Activated CD4-positive, alpha-beta T cell treated with anti-CD3 and anti-CD28 coated beads, Interleukin-2, amount 10 ng/mL, durations not matched to agents 7 days and 5 days (primary cell): ENCODE measurements at regions not wholly inside any gene's neighbourhood (a gene's known extent, or its start where the extent isn't known, plus 50 kb on each side); places are given as distances from the start of the nearest gene placed in this dataset.

Experiments
- CTCF ChIA-PET: fragments of 350-600 bp; sonication (Branson Sonifier 250); formaldehyde crosslinking; loops from one replicate; lab custom pipeline; 2021; ENCODE audit warnings: antibody characterized with exemption; lab: Charles Lee
- POLR2A ChIA-PET: fragments of 350-600 bp; sonication (Branson Sonifier 250); formaldehyde crosslinking; loops from one replicate; lab custom pipeline; 2021; ENCODE audit warnings: antibody characterized with exemption; lab: Charles Lee
- DNase-seq: peaks from one replicate; pipeline ENCODE4 v3.0.0-alpha.2; 2020
- H3K27ac Mint-ChIP-seq: one replicate; pipeline ENCODE4 v1.8.0; 2021; ENCODE audit warnings: mild to moderate bottlenecking, moderate library complexity, mixed read lengths
- H3K27me3 Mint-ChIP-seq: one replicate; pipeline ENCODE4 v1.8.0; 2021; ENCODE audit warnings: mixed read lengths
- H3K36me3 Mint-ChIP-seq: one replicate; pipeline ENCODE4 v1.8.0; 2021; ENCODE audit warnings: low read depth, mixed read lengths
- H3K4me1 Mint-ChIP-seq: one replicate; pipeline ENCODE4 v1.8.0; 2021; ENCODE audit warnings: mixed read lengths
- H3K4me3 Mint-ChIP-seq: one replicate; pipeline ENCODE4 v1.8.0; 2021; ENCODE audit warnings: mild to moderate bottlenecking, moderate library complexity, mixed read lengths
- H3K9me3 Mint-ChIP-seq: one replicate; pipeline ENCODE4 v1.8.0; 2021; ENCODE audit warnings: mixed read lengths

DNA sequence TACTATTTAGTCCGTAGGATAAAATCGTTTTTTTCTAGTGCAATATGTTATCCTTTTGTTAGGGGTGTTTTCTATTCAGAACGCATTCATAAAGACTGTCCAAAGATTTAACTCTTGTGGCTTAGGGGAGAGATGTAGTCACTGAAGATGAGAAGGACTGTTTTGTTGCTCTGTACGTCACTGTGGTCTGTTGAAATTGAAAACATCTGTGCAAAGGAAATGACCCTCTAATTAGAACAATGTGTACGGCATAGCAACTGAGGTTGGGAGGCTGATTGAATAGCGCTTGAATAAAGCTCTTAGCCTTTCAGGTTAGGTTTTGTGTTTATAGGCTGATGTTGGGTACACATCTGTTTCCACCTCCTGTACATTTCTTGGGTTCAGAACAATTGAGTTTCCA lies 453.4 kb upstream of the AKR1E2 start:
- ChIA-PET CTCF (no interaction called here), POLR2A (no interaction called here)
- Mint-ChIP-seq H3K36me3 (no peaks in the 10 kb centered on the region), H3K27me3 (peaks cover 47% of the 10 kb centered on the region), H3K9me3 (no peaks in the 10 kb centered on the region), H3K4me3 (no peak overlapping the region), H3K27ac (no peak overlapping the region), H3K4me1 (no peaks in the 10 kb centered on the region)
- DNase-seq: no peak

DNA sequence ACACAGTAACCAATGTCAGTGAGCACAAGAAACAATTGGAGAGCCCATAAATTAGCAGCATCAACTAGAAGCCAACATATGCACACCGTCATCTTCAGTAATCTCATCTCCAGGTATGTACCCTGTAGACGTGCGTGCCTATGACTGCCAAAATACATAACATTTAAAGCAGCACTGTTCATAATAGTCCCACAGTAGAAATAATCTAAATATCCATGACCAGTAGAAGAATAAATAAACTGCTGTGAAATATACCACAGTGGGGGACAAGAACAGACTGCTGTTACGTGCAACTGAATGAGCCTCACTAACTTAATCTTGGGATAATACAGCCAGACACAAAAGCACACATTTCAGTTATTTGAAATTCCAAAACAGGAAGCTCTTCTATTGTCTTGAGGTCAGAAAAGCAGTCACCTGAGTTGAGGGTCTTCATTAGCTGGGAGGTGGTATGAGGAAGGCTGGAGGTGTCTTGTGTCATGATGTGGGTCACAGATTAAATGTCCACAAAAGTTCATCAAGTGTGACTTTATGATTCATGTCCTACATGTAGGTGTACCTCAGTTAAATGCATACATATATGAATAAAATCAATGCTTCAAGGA lies 454.2 kb upstream of the AKR1E2 start:
- H3K27ac Mint-ChIP-seq: no peak overlapping the region
- peaks cover 49% of the 10 kb centered on the region for H3K27me3 Mint-ChIP-seq

DNA sequence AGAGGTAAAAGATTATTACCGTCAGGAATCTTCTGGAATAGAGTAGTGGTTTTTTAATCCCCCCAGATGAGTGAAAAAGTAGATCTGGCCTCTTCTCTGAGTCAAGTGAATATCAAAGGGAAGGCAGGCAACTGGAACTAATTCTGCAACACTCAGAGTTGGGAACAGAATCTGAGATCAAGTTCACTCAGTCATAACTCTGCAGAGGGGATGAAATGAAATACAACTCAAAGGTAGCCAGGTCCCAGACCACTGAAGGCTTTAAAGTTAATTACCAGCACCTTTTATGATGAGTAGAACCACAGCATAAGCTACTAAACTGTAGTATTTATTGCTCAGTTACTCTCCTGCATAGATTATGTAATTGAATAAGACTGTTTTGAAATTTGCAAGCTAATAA lies 455.6 kb upstream of the AKR1E2 start:
- CTCF ChIA-PET: no interaction called here
- Mint-ChIP-seq H3K36me3 (no peaks in the 10 kb centered on the region), H3K27ac (no peak overlapping the region), H3K4me3 (no peak overlapping the region), H3K9me3 (no peaks in the 10 kb centered on the region), H3K4me1 (no peaks in the 10 kb centered on the region), H3K27me3 (peaks cover 44% of the 10 kb centered on the region)
- POLR2A ChIA-PET: no interaction called here
- DNase-seq: no peak

More for the DNA sequence above, 454.2 kb upstream of the AKR1E2 start:
- H3K36me3 Mint-ChIP-seq: no peaks in the 10 kb centered on the region
- no peaks in the 10 kb centered on the region for H3K9me3 Mint-ChIP-seq
- H3K4me1 Mint-ChIP-seq: no peaks in the 10 kb centered on the region
- DNase-seq: no peak
- no peak overlapping the region for H3K4me3 Mint-ChIP-seq
- POLR2A ChIA-PET: no interaction called here
- CTCF ChIA-PET: no interaction called here

DNA sequence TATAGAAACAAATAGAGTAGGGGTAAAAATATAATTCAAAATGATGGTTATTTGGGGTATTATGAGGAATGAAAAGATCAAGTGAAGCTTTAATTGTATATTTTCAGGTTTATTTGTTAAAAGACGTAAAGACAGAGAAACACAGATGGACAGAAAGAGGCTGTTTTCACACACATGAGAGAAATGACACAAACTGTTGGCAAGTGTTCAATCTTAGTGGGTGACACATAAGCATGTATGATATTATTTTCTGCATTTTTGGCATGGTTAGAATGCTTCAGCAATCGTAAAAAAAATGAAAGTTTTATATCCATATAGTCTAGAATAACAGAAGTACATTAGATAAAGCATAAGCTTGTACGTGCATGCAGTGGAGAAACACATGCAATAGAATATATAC lies 464.4 kb upstream of the AKR1E2 start:
- ChIA-PET POLR2A (no interaction called here), CTCF (no interaction called here)
- peaks cover 18% of the 10 kb centered on the region for H3K27me3 Mint-ChIP-seq

DNA sequence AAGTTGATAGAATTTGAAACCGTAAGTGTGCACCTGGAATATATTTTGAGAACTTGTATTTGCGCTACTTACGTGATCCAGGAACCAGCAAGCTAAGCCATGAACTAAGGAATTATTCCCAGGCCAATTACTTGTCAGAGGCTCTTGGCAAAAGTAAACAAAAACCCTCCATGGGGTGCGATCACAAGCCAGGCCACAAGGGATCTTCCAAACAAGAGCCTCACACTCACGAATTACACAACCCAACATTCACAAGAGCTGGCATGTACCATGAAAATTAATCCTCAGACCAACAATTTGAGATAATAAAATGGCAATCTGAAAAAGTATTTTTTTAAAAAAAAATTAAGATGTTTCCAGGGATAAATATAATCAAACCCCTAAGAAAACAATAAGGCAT lies 467.0 kb upstream of the AKR1E2 start:
- H3K27ac Mint-ChIP-seq: no peak overlapping the region
- H3K4me1 Mint-ChIP-seq: no peaks in the 10 kb centered on the region
- no peak overlapping the region for H3K4me3 Mint-ChIP-seq
- DNase-seq: no peak
- H3K9me3 Mint-ChIP-seq: peaks cover 6% of the 10 kb centered on the region
- H3K27me3 Mint-ChIP-seq: peaks cover 24% of the 10 kb centered on the region
- ChIA-PET CTCF (interaction anchor here (1.2 kb wide), 1 partner anchor 19 kb away, joined by 3 read pairs; no protein-coding TSS in a partner anchor), POLR2A (no interaction called here)
- peaks cover 1% of the 10 kb centered on the region for H3K36me3 Mint-ChIP-seq

More for the DNA sequence above, 464.4 kb upstream of the AKR1E2 start:
- no peak overlapping the region for H3K27ac Mint-ChIP-seq
- no peaks in the 10 kb centered on the region for H3K4me1 Mint-ChIP-seq
- H3K36me3 Mint-ChIP-seq: no peaks in the 10 kb centered on the region
- H3K9me3 Mint-ChIP-seq: peaks cover 4% of the 10 kb centered on the region
- H3K4me3 Mint-ChIP-seq: no peak overlapping the region
- DNase-seq: no peak

DNA sequence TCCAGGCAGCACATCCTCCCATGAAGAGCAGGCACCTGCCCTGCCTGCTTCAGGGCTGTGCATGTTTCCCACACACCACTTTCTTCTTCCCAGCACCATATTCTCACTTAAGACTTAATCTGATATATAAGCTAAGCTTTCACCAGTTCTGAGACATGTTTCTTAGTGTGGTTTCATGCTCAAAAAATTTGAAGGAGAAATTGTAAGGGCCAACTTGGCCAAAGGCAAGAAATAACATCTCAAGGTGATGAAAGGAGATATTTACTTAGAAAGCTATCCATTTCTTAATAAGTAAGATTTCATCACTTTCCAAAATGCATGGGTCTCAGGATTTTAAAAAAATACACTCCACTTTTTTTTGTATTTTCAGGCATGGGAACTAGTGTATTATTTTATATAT lies 468.1 kb upstream of the AKR1E2 start:
- ChIA-PET CTCF (interaction anchor here (1.1 to 1.3 kb wide), 3 partner anchors 10 to 20 kb away, joined by 3 read pairs; no protein-coding TSS in a partner anchor), POLR2A (no interaction called here)
- Mint-ChIP-seq H3K36me3 (peaks cover 1% of the 10 kb centered on the region), H3K9me3 (peaks cover 6% of the 10 kb centered on the region), H3K27me3 (peaks cover 22% of the 10 kb centered on the region), H3K4me1 (peaks cover 2% of the 10 kb centered on the region), H3K4me3 (no peak overlapping the region), H3K27ac (no peak overlapping the region)
- DNase-seq: no peak

DNA sequence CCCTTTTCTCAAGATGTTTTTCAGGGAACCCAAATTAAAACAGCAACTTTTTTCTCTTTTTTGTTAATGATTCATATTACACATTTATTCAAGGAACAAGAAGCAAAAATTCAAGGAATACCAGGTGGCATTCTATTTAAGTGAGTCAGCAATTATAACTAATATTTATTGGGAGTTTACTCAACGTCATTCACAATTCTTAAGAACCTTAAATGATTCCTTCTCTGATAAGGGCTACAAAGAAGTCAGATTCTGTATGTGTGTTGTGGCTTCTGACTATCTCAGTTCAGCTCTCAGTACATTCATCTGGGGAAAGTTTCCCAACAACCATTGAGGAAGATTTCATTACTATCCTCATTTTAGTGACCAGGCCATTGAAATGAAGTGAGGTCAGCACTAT lies 470.7 kb upstream of the AKR1E2 start:
- Mint-ChIP-seq H3K9me3 (peaks cover 6% of the 10 kb centered on the region), H3K4me3 (no peak overlapping the region), H3K4me1 (peaks cover 2% of the 10 kb centered on the region), H3K27me3 (peaks cover 16% of the 10 kb centered on the region), H3K27ac (no peak overlapping the region), H3K36me3 (peaks cover 1% of the 10 kb centered on the region)
- no peak for DNase-seq
- CTCF ChIA-PET: no interaction called here
- POLR2A ChIA-PET: no interaction called here

DNA sequence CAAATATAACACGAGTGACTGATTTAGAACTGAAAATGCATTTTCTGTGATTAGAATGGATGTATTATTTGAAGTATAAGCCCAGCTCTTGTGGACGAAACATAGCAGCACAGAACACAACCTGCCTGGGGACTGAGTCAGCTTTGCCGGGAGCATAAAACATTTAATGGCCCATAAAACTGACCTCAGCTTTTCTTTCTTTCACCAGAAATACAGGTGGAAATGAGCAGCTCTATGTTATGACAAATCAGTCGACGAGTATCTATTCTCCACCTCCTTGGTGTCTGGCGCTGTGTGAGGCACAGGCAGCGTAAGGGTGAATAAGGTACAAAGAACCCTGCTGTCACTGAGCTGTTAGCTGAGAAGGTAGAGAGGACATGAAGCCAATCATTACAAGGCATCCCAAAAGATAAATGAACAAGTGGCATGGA lies 471.6 kb upstream of the AKR1E2 start:
- Mint-ChIP-seq H3K36me3 (peaks cover 1% of the 10 kb centered on the region), H3K4me1 (peaks cover 2% of the 10 kb centered on the region), H3K4me3 (no peak overlapping the region), H3K9me3 (peaks cover 6% of the 10 kb centered on the region), H3K27me3 (peaks cover 16% of the 10 kb centered on the region), H3K27ac (no peak overlapping the region)
- no peak for DNase-seq
- POLR2A ChIA-PET: no interaction called here
- CTCF ChIA-PET: interaction anchor here (1.1 kb wide), 1 partner anchor 15 kb away, joined by 3 read pairs; no protein-coding TSS in a partner anchor

DNA sequence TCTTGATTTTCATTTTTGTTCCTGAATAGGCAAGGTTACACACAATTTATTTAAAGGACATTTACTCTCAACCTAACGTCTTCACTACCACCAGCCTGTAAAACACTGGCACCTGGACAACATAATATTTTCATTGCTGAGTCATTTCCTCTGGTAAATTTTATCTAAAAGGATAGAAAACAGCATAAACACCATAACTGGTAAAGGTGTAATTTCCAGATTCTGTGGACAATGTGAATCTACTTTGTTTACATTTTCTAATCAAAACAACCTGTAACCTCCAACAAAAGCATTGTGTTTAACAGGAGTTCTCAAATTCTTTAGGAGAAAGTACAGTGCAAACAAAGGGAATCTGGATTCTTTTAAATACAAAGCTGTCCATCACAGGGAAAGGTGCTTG lies 472.0 kb upstream of the AKR1E2 start:
- H3K27ac Mint-ChIP-seq: no peak overlapping the region
- ChIA-PET CTCF (interaction anchor here (1.1 kb wide), 1 partner anchor 15 kb away, joined by 3 read pairs; no protein-coding TSS in a partner anchor), POLR2A (no interaction called here)
- H3K4me3 Mint-ChIP-seq: no peak overlapping the region
- H3K36me3 Mint-ChIP-seq: peaks cover 1% of the 10 kb centered on the region
- H3K4me1 Mint-ChIP-seq: peaks cover 2% of the 10 kb centered on the region
- H3K9me3 Mint-ChIP-seq: peaks cover 6% of the 10 kb centered on the region
- no peak for DNase-seq
- peaks cover 16% of the 10 kb centered on the region for H3K27me3 Mint-ChIP-seq

DNA sequence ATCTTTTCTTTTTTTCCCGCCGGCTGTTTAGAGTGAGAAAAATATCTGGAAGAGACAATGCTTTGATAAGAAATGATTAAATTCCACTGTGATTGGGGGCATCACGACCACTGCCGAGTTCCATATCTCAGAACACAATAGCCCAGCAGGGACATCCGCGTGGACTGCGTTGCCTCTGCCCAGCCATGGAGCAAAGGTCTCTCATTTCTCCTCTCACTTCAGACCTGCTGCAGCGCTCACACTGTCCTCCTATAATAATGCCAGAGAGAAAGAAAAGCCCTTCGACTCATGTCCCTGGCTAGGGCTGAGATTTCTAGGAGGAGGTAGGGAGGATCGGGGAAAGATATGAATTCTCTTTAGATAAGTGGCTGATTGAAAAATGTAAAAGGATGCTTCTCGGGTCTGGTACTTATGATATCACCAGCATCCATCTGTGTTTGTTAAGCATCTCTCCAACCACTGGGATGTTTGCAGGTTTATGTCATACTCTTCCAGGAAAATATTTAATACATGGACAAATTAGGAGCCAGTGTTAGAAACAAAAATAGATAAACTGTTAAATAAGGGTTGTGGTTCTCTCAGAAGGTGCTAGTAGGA lies 472.9 kb upstream of the AKR1E2 start:
- H3K36me3 Mint-ChIP-seq: peaks cover 1% of the 10 kb centered on the region
- peaks cover 16% of the 10 kb centered on the region for H3K27me3 Mint-ChIP-seq
- no peak overlapping the region for H3K4me3 Mint-ChIP-seq
- DNase-seq: no peak
- ChIA-PET POLR2A (no interaction called here), CTCF (no interaction called here)
- peaks cover 2% of the 10 kb centered on the region for H3K4me1 Mint-ChIP-seq
- H3K9me3 Mint-ChIP-seq: peaks cover 6% of the 10 kb centered on the region
- H3K27ac Mint-ChIP-seq: no peak overlapping the region

DNA sequence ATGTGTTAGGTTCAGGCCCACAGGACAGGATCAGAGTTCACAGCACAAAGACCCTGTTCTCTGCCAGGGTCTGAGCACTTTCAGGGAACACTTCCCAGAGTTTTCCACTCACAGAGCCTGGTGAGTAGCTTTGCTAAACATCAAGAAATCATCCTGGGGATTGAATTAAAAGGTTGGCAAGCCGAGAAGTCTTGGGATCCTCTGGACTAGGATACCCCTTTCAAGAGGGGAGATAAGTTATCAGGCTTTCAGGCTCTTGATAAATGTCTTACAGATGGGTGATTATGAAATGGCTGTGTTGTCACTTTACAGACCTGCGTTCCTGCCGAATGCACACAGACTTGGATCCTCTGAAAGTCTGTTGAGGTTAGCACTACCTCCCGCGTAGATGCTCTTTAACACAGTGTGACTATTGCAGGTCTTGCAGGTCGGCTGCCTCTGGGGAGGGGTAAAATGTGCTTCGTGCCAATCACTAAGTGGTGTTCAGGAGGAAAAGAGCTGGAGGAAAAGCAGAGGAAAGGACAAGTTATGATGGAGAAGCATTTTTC lies 473.5 kb upstream of the AKR1E2 start:
- POLR2A ChIA-PET: no interaction called here
- H3K36me3 Mint-ChIP-seq: peaks cover 1% of the 10 kb centered on the region
- peaks cover 16% of the 10 kb centered on the region for H3K27me3 Mint-ChIP-seq
- DNase-seq: no peak
- peaks cover 6% of the 10 kb centered on the region for H3K9me3 Mint-ChIP-seq
- no peak overlapping the region for H3K27ac Mint-ChIP-seq
- peaks cover 2% of the 10 kb centered on the region for H3K4me1 Mint-ChIP-seq
- H3K4me3 Mint-ChIP-seq: no peak overlapping the region
- CTCF ChIA-PET: interaction anchor here (1.0 kb wide), 1 partner anchor 13 kb away, joined by 3 read pairs; no protein-coding TSS in a partner anchor

DNA sequence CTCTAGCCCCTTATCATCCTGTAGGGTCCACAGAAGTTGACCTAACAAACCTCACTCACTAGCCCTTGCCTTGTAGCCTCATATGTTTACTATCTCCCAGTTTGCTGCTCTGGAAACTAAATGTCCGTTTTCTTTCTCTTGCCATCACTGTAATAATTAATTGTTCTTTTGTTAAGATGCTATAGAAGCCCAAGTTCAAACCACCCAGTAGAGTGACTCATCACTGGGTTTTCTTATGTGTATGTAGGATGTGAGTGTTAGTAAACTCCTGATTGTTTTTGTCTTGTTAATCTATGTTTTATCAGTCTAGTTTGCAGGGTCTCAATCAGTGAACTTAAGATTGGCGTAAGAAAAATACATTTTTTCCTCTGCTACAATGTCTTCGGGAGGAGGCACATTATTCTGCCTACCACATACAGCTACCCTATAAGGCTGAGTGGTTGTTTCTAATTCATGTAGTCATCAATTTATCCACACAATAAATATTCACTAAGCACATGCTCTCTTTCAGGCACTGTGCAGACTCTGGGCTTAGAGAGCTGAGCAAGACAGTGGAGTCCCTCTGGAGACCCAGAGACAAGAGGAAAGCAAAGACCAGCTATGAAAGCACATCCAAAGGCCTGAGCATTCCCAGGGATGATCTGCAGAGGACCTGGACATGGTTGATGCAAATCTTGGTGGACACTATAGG lies 474.1 kb upstream of the AKR1E2 start:
- Mint-ChIP-seq H3K27ac (no peak overlapping the region), H3K9me3 (peaks cover 5% of the 10 kb centered on the region), H3K36me3 (peaks cover 1% of the 10 kb centered on the region), H3K27me3 (peaks cover 15% of the 10 kb centered on the region), H3K4me1 (peaks cover 2% of the 10 kb centered on the region), H3K4me3 (no peak overlapping the region)
- ChIA-PET POLR2A (no interaction called here), CTCF (interaction anchor here (1.0 kb wide), 1 partner anchor 12 kb away, joined by 3 read pairs; no protein-coding TSS in a partner anchor)
- no peak for DNase-seq

DNA sequence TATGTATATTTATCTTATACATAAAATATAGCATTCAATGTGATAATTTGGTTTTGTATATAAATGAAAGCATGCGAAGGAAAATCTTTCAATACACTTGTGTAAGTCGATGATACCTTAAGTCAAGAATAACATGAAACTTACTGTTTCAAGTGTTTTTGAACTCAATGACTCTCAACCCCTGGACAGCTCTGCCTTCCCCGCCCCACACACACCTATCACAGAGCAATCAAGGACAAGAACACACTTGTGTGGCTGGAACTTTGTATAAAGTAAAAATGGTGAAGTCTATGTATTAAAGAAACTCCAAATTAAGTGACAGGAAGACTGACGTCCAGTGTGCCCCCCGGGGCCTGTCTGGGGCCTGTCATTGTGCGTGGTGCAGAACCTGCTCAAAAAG lies 478.6 kb upstream of the AKR1E2 start:
- H3K4me1 Mint-ChIP-seq: peaks cover 4% of the 10 kb centered on the region
- H3K4me3 Mint-ChIP-seq: no peak overlapping the region
- H3K27ac Mint-ChIP-seq: no peak overlapping the region
- CTCF ChIA-PET: interaction anchor here (0.7 kb wide), 1 partner anchor 10 kb away, joined by 3 read pairs; no protein-coding TSS in a partner anchor
- no peaks in the 10 kb centered on the region for H3K27me3 Mint-ChIP-seq
- no peaks in the 10 kb centered on the region for H3K36me3 Mint-ChIP-seq
- POLR2A ChIA-PET: no interaction called here
- peaks cover 6% of the 10 kb centered on the region for H3K9me3 Mint-ChIP-seq
- DNase-seq: no peak
